ENCODE measurements at regions not wholly inside any gene's neighbourhood (a gene's known extent, or its start where the extent isn't known, plus 50 kb on each side); places are given as distances from the start of the nearest gene placed in this dataset.

DNA sequence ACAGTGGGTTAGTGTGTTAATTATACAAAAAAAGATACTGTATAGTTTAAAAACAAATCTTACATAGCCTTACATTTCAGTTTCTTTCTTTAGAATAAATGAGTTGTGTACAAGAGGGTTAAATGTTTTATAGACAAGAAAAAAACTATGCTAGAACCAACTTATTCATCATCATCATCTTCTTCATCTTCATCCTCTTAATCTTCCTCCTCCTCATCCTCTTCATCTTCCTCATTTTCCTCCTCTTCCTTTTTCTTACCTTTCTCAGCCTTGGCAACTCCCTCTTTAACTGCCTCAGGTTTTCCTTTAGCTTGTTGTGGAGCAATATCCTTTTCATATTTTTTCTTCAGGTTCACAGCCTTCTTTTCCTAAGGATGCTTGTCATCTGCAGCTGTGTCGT lies 53.7 kb downstream of the RPS12 start:
- Histone ChIP-seq H3K4me2 (ENCODE audit: low read length) (no peak overlapping the region), H3K36me3 (ENCODE audit: low read depth, low read length) (no peaks in the 10 kb centered on the region), H3K27ac (ENCODE audit: low read length) (no peak overlapping the region), H4K20me1 (ENCODE audit: low read length) (no peaks in the 10 kb centered on the region), H2AFZ (ENCODE audit: low read length) (no peak overlapping the region), H3F3A (ENCODE audit: low read length, unreplicated experiment) (no peaks in the 10 kb centered on the region), H3K9me3 (ENCODE audit: low read length) (no peaks in the 10 kb centered on the region), H3K9ac (ENCODE audit: low read length) (no peak overlapping the region), H3K27me3 (ENCODE audit: low read length) (no peaks in the 10 kb centered on the region), H3K4me3 (ENCODE audit: low read length) (no peak overlapping the region), H3K4me1 (ENCODE audit: insufficient read depth, low read length) (no peaks in the 10 kb centered on the region), H3K9me2 (replicated peaks; ENCODE audit: low read length) (no peaks in the 10 kb centered on the region), H3K79me2 (ENCODE audit: low read length) (no peaks in the 10 kb centered on the region)
- no TSS peak for BruUV-seq (replicated peaks)
- TF ChIP-seq, protein P1, sequence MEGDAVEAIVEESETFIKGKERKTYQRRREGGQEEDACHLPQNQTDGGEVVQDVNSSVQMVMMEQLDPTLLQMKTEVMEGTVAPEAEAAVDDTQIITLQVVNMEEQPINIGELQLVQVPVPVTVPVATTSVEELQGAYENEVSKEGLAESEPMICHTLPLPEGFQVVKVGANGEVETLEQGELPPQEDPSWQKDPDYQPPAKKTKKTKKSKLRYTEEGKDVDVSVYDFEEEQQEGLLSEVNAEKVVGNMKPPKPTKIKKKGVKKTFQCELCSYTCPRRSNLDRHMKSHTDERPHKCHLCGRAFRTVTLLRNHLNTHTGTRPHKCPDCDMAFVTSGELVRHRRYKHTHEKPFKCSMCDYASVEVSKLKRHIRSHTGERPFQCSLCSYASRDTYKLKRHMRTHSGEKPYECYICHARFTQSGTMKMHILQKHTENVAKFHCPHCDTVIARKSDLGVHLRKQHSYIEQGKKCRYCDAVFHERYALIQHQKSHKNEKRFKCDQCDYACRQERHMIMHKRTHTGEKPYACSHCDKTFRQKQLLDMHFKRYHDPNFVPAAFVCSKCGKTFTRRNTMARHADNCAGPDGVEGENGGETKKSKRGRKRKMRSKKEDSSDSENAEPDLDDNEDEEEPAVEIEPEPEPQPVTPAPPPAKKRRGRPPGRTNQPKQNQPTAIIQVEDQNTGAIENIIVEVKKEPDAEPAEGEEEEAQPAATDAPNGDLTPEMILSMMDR (conservative IDR thresholded peaks at IDR 0.05; ENCODE audit: low read depth, low read length) = no peak
- TF ChIP-seq EZH2 (IDR thresholded peaks at IDR 0.05; ENCODE audit: low read length, unreplicated experiment) = no peak
- TF ChIP-seq EZH2phosphoT487 (IDR thresholded peaks at IDR 0.05; ENCODE audit: borderline replicate concordance, low read length) = no peak
- no peak for DNase-seq
- POLR2A ChIA-PET (ENCODE audit: unreplicated experiment) = no interaction called here
- CTCF ChIA-PET = no interaction called here
- ATAC-seq = no peak
- intact Hi-C loops (cut with micrococcal nuclease) = no loop called here

- Histone ChIP-seq H3F3A (ENCODE audit: low read length, unreplicated experiment) (no peaks in the 10 kb centered on the region), H3K9me2 (replicated peaks; ENCODE audit: low read length) (no peaks in the 10 kb centered on the region), H3K9ac (ENCODE audit: low read length) (no peak overlapping the region), H3K36me3 (ENCODE audit: low read depth, low read length) (no peaks in the 10 kb centered on the region), H2AFZ (ENCODE audit: low read length) (no peak overlapping the region), H3K27me3 (ENCODE audit: low read length) (no peaks in the 10 kb centered on the region), H3K79me2 (ENCODE audit: low read length) (no peaks in the 10 kb centered on the region), H3K4me1 (ENCODE audit: insufficient read depth, low read length) (no peaks in the 10 kb centered on the region), H4K20me1 (ENCODE audit: low read length) (no peaks in the 10 kb centered on the region), H3K4me3 (ENCODE audit: low read length) (no peak overlapping the region), H3K4me2 (ENCODE audit: low read length) (no peak overlapping the region), H3K27ac (ENCODE audit: low read length) (no peak overlapping the region), H3K9me3 (ENCODE audit: low read length) (no peaks in the 10 kb centered on the region)
- ATAC-seq = no peak
- CTCF ChIA-PET = no interaction called here
- POLR2A ChIA-PET (ENCODE audit: unreplicated experiment) = no interaction called here
- TF ChIP-seq EZH2phosphoT487 (IDR thresholded peaks at IDR 0.05; ENCODE audit: borderline replicate concordance, low read length) (no peak), EZH2 (IDR thresholded peaks at IDR 0.05; ENCODE audit: low read length, unreplicated experiment) (no peak)
- TF ChIP-seq, protein P1 (conservative IDR thresholded peaks at IDR 0.05; ENCODE audit: low read depth, low read length) = no peak
- no TSS peak for BruUV-seq (replicated peaks)
- DNase-seq = no peak
- intact Hi-C loops (cut with micrococcal nuclease) = no loop called here
Measured at GRCh38 chr6:132872923-132873322, 58.6 kb downstream of the RPS12 start.

GRCh38 chr6:132877003-132877402 lies 62.6 kb downstream of the RPS12 start:
- H3K9me3 ChIP-seq (ENCODE audit: low read length) = no peaks in the 10 kb centered on the region
- TF ChIP-seq EZH2phosphoT487 (IDR thresholded peaks at IDR 0.05; ENCODE audit: borderline replicate concordance, low read length) = no peak
- no peak for TF ChIP-seq EZH2 (IDR thresholded peaks at IDR 0.05; ENCODE audit: low read length, unreplicated experiment)
- TF ChIP-seq, protein P1 (conservative IDR thresholded peaks at IDR 0.05; ENCODE audit: low read depth, low read length) = no peak
- ATAC-seq (no peak), DNase-seq (no peak)
- no peaks in the 10 kb centered on the region for H3K36me3 ChIP-seq (ENCODE audit: low read depth, low read length)
- no peak overlapping the region for H3K9ac ChIP-seq (ENCODE audit: low read length)
- H3K4me2 ChIP-seq (ENCODE audit: low read length) = no peak overlapping the region
- no peaks in the 10 kb centered on the region for H3F3A ChIP-seq (ENCODE audit: low read length, unreplicated experiment)
- H3K4me1 ChIP-seq (ENCODE audit: insufficient read depth, low read length) = no peaks in the 10 kb centered on the region
- H3K27ac ChIP-seq (ENCODE audit: low read length) = no peak overlapping the region
- no peak overlapping the region for H2AFZ ChIP-seq (ENCODE audit: low read length)
- no peak overlapping the region for H3K4me3 ChIP-seq (ENCODE audit: low read length)
- H4K20me1 ChIP-seq (ENCODE audit: low read length) = no peaks in the 10 kb centered on the region
- POLR2A ChIA-PET (ENCODE audit: unreplicated experiment) = no interaction called here
- no peaks in the 10 kb centered on the region for H3K9me2 ChIP-seq (replicated peaks; ENCODE audit: low read length)
- CTCF ChIA-PET = no interaction called here
- intact Hi-C loops (cut with micrococcal nuclease) = no loop called here
- no peaks in the 10 kb centered on the region for H3K79me2 ChIP-seq (ENCODE audit: low read length)
- no TSS peak for BruUV-seq (replicated peaks)
- no peaks in the 10 kb centered on the region for H3K27me3 ChIP-seq (ENCODE audit: low read length)
